ENCODE measurements at regions not wholly inside any gene's neighbourhood (a gene's known extent, or its start where the extent isn't known, plus 50 kb on each side); places are given as distances from the start of the nearest gene placed in this dataset.

GRCh38 chr10:62715383-62715782, 89.1 kb upstream of the ADO start:
- TF ChIP-seq CTCF (IDR thresholded peaks at IDR 0.05) (no peak), POLR2A (IDR thresholded peaks at IDR 0.05) (no peak)

Measured in Peyer's patch (tissue), 4 donors.